NCI-H128 (cell line): ENCODE measurements at regions not wholly inside any gene's neighbourhood (a gene's known extent, or its start where the extent isn't known, plus 50 kb on each side); places are given as distances from the start of the nearest gene placed in this dataset.

Experiments
- DNase-seq: peaks from one replicate; lab custom pipeline; 2025; ENCODE audit not compliant: unreplicated experiment; lab: John Stamatoyannopoulos, UW

DNA sequence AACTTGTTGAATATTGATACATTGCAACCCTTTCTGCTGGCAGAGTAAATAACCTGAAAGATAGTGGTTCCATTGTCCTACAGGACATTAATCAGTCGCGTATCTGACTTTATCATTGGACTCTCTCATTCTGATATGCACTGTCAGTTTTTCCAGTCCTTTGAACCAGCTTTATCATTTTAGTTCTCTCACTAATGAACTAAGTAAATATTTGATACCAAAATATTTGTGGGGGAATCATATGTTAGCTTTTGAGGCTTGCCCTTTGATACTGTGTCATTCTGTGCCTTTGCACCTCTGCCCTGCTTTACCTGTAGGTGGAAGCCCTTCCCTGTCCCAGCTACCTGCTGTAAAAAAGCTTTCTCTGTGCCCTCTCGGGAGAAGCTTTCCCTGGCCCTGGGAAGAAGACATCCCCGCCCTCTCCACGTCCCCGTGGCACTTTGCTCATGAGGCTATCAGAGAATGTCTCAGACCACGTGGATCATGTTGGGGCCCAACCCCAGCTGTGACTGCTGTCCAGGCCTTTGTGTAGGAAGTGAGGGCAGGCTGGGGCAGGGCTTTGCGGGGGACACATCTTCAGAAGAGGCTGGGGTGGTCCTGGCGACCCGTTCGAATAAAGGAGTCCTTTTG, 117.8 kb upstream of the NXT1 start:
- no peak for DNase-seq

GRCh38 chr20:23232219-23232581, 118.4 kb upstream of the NXT1 start:
- DNase-seq = no peak

GRCh38 chr20:23231561-23232218, 118.9 kb upstream of the NXT1 start:
- DNase-seq = no peak

DNA sequence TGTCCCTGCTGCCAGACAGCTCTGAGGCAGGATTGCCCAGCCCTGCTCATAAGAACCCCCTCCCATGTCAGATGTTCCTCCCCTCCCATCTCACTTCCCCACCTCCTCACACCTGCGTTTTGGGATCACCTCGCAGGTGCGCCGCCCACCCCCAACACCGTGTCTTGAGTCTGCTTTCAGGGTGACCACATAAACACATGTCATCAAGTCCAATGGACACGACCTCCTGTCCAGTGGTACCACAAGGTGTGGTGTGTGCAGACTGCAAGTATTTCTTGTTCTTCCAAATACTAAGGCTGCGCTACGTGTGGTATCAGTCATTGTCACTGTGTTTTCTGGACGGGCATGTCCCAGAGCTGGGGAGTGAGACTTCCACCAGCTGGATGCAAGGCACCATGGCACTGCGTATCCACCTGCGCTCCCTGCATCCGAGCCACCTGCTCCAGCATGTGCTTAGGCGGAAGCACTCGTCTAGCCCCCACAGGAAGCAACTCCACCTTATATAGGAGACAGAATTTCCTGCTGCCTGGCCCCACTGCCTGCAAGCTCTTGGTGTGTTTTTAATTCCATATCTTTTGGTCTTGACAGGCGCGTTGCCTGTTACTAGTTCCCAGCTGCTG, 119.7 kb upstream of the NXT1 start:
- DNase-seq = no peak

DNA sequence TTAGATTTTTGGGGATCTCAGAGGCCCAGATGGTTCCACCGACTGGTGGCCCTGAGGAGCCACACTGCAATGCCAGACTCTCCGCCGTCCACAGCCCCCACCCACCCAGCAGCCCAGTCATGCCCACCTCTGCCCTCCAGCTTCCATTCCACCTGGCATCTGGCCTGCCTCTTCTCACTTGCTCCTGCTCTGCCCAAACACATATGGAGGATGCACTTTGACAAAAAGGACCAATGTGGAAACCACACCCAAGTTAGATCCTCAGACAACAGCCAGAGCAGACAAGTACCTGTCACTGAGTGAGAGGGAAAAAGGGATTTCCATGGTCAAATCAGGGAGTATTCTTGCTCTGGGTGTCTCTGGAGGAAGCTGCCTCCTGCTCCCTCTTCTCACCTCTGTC, 120.6 kb upstream of the NXT1 start:
- no peak for DNase-seq

DNA sequence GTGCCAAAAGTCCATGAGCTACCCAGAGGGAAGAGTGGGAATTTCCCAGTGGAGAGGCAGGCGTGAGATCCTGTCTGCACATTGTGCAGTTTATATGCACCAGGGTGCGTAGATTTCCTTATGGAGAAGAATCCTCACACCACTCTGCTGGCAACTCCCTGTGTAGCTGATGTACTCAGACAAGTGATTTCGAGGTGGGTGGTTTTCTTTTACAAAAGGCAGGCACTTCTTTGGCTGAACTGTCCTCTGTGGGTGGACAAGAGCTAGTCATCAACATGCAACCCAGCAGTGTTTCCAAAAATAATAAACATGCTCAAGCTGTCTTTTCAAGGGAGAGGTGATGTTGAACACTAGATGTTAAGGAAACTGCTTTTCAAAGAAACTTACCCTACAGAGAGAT, 121.7 kb upstream of the NXT1 start:
- DNase-seq = no peak

DNA sequence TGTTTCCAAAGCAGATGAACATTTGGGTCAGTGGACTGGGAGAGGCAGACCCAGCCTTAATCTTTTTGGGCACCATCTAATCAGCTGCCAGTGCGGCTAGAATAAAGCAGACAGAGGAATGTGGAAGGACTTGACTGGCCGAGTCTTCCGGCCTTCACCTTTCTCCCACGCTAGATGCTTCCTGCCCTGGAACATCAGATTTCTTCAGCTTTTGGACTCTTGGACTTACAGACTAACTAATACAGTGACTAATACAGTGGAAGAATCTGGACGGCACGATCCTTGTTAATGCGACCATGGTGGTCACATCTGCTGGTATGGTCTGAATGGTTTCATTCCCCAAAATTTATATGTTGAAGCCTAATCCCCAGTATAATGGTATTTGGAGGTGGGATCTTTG, 122.6 kb upstream of the NXT1 start:
- DNase-seq = no peak

DNA sequence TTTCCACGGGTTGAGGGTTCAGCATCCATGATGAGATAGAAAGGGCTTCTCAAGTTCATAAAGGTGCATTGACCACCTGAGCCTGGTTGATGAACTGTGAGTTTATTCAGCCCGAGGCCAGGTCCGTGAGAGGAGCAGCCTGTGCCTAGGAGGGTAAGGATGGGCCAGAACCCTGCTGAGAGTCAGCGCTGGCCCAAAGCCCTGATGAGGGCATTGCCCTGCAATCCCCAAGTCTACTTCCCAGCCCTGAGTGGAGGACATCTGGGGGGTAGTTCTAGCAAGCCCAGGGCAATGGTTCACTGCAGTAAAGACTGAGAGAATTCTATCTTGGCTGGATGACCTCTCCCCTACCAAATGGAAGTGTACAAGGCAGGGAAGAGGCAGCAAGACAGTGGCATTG, 123.3 kb upstream of the NXT1 start:
- DNase-seq = no peak

DNA sequence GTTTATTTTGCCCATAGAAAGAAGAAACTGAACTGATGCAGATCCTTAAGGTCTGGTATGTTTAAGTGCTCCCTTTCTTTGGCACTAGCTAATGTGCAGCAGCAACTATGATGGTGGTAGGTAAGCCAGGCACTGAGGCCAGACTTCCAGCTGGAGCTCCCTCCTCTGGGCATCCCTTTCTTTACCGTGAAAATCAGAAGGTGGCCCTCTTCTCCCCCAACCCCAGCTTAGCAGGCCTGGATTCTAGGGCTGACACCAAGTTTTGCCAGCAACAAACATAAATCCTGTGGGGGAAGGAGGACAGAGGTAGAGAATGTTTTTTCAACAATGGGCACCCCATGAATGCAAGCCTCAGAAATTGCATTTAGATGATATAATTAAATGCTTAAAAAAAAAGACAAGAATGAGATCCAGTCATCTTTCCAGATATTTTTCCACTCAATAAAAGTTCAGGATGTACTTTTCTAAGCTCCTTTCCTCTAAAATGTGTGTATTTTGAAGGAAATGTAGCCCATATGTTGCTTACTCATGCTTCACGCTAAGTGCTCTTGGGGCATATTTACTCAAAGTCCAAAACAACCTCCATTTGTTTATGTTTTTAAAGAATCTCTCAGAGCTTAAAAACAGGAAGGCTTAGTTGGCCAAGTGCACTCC, 123.9 kb upstream of the NXT1 start:
- no peak for DNase-seq

- DNase-seq = no peak
These were observed 125.1 kb upstream of the NXT1 start for GRCh38 chr20:23225407-23226060.

GRCh38 chr20:23224806-23225205, 125.8 kb upstream of the NXT1 start:
- DNase-seq = no peak

GRCh38 chr20:23223908-23224580, 126.5 kb upstream of the NXT1 start:
- DNase-seq = no peak

DNA sequence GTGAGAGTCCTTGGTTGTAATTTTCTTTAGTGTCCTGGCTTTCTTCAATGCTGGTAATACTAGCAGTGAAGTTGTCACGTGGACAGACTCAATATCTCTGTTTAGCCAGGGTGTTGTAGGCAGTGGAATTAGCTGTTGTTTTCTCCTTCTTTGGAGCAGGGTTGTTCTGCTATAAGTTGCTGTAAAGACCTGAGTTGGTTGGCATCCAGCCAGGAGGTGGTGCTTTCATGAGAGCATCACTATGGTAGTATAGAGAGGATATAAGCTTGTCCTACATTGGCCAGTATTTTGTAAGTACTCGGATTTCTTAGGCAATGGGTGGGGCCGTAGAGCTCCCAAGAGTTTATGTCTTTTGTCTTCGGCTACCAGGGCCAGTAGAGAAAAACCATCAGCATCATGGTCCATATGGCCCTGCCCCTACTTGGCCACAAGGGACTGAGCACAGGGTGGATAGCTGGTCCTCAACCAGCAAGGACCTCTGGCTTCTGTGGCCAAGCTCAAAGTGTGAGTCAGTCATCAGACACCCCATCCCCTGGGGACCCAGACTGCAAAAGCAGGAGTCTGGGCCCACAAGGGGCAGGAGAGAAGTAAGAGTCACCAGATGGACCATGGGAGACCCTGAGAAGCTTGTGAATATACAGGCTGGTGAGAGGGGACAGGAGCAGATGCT, 127.9 kb upstream of the NXT1 start:
- no peak for DNase-seq

DNA sequence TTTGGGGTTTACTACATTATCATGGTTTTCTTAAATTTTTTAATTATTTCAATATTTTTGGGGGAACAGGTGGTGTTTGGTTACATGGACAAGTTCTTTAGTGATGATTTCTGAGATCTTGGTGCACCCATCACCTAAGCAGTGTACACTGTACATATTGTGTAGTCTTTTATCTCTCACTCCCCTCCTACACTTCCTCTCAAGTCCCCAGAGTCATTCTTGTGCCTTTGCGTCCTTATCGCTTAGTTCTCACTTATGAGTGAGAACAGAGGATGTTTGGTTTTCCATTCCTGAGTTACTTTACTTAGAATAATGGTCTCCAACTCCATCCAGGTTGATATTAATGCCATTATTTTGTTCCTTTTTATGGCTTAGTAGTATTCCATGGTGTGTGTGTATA, 130.9 kb upstream of the CD93 start:
- no peak for DNase-seq

GRCh38 chr20:23215344-23215995, 129.3 kb upstream of the CD93 start:
- DNase-seq = no peak

- DNase-seq = no peak
These were observed 128.8 kb upstream of the CD93 start for GRCh38 chr20:23214903-23215302.

DNA sequence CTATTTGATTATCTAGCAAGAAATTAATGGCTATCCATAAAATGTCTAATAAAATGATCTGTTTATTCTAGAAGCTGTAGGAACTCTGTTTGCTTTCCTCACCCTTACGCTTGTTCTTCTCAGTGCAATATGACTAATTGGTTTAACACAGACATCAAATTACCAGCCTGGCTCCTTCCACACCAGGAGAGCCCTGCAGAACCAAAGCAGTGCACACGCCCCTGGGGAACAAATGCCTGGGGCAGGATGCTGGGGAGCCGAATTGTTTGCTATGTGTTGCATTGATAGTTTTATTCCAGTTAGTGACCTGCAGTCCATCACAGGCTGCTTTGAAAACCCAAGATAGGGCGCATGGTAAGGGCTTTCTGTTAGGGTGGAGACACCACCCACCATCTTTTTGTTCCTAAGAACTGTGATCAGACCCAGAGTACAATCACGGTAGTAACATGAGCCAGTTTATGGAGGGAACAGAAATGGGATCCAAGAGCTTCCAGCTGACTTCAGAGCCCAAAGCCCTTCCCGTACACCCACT, 126.4 kb upstream of the CD93 start:
- no peak for DNase-seq

GRCh38 chr20:23212011-23212410, 125.9 kb upstream of the CD93 start:
- no peak for DNase-seq

GRCh38 chr20:23211164-23211563, 125.0 kb upstream of the CD93 start:
- no peak for DNase-seq
